Astrocyte (in vitro differentiated cells and primary cell): ENCODE measurements at regions not wholly inside any gene's neighbourhood (a gene's known extent, or its start where the extent isn't known, plus 50 kb on each side); places are given as distances from the start of the nearest gene placed in this dataset.

ENCODE experiments used
- EZH2 ChIP-seq: IDR thresholded peaks from 2 replicates; pipeline ENCODE4 v1.6.1; 2012; ENCODE audit warnings: mild to moderate bottlenecking, low read length, inconsistent platforms; ENCODE audit not compliant: insufficient read depth
- TF ChIP-seq, protein P1 (sequence below): IDR thresholded peaks from 2 replicates; pipeline ENCODE4 v1.5.1; 2011; ENCODE audit warnings: low read depth, mild to moderate bottlenecking, inconsistent platforms, low read length, moderate library complexity; ENCODE audit not compliant: insufficient read depth

DNA sequence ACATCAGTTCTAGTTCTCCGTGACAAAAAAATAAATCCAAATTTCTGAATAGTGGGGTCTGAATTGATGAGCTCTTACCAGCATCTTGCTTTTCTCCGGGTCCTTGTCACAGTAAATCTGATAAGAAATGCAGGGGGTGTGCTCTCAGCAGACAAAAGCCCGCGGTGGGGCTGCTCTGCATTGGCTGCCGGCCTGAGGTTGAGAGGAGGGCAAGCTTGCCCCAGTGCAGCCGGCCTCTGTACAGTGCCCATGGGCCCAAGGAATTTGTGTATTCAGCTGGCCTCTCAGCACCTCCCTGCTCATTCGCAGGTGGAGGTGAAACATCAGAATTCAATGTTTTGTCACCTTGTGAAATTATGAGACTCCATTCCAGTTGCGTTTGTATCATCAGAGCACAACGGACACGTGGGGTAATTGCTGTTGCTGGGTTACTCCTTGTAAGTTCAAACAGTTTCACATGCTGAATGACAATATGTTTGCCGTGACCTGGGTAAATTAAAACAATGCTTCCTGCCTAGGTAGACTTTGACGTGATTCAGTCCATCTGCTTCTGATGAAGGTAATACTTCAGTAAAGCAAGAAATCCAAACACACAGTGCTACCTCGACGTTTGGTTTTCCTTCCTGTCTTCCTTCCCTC lies 596.4 kb downstream of the MID1IP1 start:
- TF ChIP-seq, protein P1, sequence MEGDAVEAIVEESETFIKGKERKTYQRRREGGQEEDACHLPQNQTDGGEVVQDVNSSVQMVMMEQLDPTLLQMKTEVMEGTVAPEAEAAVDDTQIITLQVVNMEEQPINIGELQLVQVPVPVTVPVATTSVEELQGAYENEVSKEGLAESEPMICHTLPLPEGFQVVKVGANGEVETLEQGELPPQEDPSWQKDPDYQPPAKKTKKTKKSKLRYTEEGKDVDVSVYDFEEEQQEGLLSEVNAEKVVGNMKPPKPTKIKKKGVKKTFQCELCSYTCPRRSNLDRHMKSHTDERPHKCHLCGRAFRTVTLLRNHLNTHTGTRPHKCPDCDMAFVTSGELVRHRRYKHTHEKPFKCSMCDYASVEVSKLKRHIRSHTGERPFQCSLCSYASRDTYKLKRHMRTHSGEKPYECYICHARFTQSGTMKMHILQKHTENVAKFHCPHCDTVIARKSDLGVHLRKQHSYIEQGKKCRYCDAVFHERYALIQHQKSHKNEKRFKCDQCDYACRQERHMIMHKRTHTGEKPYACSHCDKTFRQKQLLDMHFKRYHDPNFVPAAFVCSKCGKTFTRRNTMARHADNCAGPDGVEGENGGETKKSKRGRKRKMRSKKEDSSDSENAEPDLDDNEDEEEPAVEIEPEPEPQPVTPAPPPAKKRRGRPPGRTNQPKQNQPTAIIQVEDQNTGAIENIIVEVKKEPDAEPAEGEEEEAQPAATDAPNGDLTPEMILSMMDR: no peak
- no peak for TF ChIP-seq EZH2
